GM23338 (cell line): ENCODE measurements at regions not wholly inside any gene's neighbourhood (a gene's known extent, or its start where the extent isn't known, plus 50 kb on each side); places are given as distances from the start of the nearest gene placed in this dataset.

Experiments
- ATAC-seq: fragments of 200-7000 bp; cut with Tn5 transposase; 3 replicates; pipeline ENCODE4 v1.9.1; 2020
- DNase-seq: peaks from one replicate; pipeline ENCODE4 v3.0.0-alpha.2; 2015; ENCODE audit warnings: low spot score
- H2AFZ ChIP-seq: fragments of 200-600 bp; sonication (generic); 2 replicates; pipeline ENCODE4 v1.8.0; 2016; ENCODE audit warnings: antibody characterized with exemption, mild to moderate bottlenecking, moderate library complexity
- H3F3A ChIP-seq: fragments of 200-600 bp; sonication (generic); replicated peaks from 2 replicates; pipeline ENCODE4 v1.8.0; 2017; ENCODE audit warnings: antibody characterized with exemption, mixed run types, low read depth
- H3K27ac ChIP-seq: fragments of 200-600 bp; sonication (generic); 2 replicates; pipeline ENCODE4 v1.6.1; 2016; ENCODE audit warnings: low read depth
- H3K27me3 ChIP-seq: fragments of 200-600 bp; sonication (generic); 2 replicates; pipeline ENCODE4 v1.8.0; 2016; ENCODE audit warnings: mild to moderate bottlenecking, mixed run types, moderate library complexity; ENCODE audit not compliant: insufficient read depth
- H3K36me3 ChIP-seq: fragments of 200-600 bp; sonication (generic); 2 replicates; pipeline ENCODE4 v1.8.0; 2016; ENCODE audit warnings: mild to moderate bottlenecking; ENCODE audit not compliant: insufficient read depth
- H3K4me1 ChIP-seq: fragments of 200-600 bp; sonication (generic); 2 replicates; pipeline ENCODE4 v1.8.0; 2016; ENCODE audit warnings: mild to moderate bottlenecking, moderate library complexity; ENCODE audit not compliant: insufficient read depth
- H3K4me2 ChIP-seq: fragments of 200-600 bp; sonication (generic); 2 replicates; pipeline ENCODE4 v1.7.1; 2017; ENCODE audit warnings: mixed run types
- H3K4me3 ChIP-seq: fragments of 200-600 bp; sonication (generic); 2 replicates; pipeline ENCODE4 v1.6.1; 2016; ENCODE audit warnings: mixed run types
- H3K79me2 ChIP-seq: fragments of 200-600 bp; sonication (generic); replicated peaks from 2 replicates; pipeline ENCODE4 v1.8.0; 2017; ENCODE audit warnings: mild to moderate bottlenecking; ENCODE audit not compliant: insufficient read depth
- H3K9me2 ChIP-seq: fragments of 200-600 bp; sonication (generic); 2 replicates; pipeline ENCODE4 v1.8.0; 2017; ENCODE audit not compliant: insufficient read depth
- H4K20me1 ChIP-seq: fragments of 200-600 bp; sonication (generic); replicated peaks from 2 replicates; pipeline ENCODE4 v1.8.0; 2017; ENCODE audit warnings: mild to moderate bottlenecking; ENCODE audit not compliant: insufficient read depth
- H3K27ac Mint-ChIP-seq: 2 replicates; pipeline ENCODE4 v1.8.0; 2020; ENCODE audit warnings: inconsistent platforms, mild to moderate bottlenecking, moderate library complexity, mixed read lengths
- H3K27me3 Mint-ChIP-seq: 3 replicates; pipeline ENCODE4 v1.8.0; 2022; ENCODE audit warnings: low read depth, mild to moderate bottlenecking, moderate library complexity, mixed read lengths, inconsistent platforms; ENCODE audit not compliant: insufficient read depth, poor library complexity
- H3K36me3 Mint-ChIP-seq: 3 replicates; pipeline ENCODE4 v1.8.0; 2021; ENCODE audit warnings: low read depth, mild to moderate bottlenecking, inconsistent platforms, moderate library complexity, mixed read lengths
- H3K4me1 Mint-ChIP-seq: 3 replicates; pipeline ENCODE4 v1.8.0; 2020; ENCODE audit warnings: mild to moderate bottlenecking, inconsistent platforms, mixed read lengths
- H3K4me3 Mint-ChIP-seq: 3 replicates; pipeline ENCODE4 v1.8.0; 2021; ENCODE audit warnings: moderate library complexity, mild to moderate bottlenecking, inconsistent platforms, mixed read lengths
- H3K9me3 Mint-ChIP-seq: 3 replicates; pipeline ENCODE4 v1.8.0; 2020; ENCODE audit warnings: moderate library complexity, mild to moderate bottlenecking, inconsistent platforms, mixed read lengths
- CREB1 ChIP-seq: fragments of 250-450 bp; sonication (Bioruptor Pico); IDR thresholded peaks from 2 replicates; pipeline ENCODE4 v1.5.0; 2020; ENCODE audit warnings: low read depth, mild to moderate bottlenecking, moderate library complexity
- CTCF ChIP-seq, 2 experiments: fragments of 200-600 bp in 1 of 2; sonication (generic) in 1 of 2; conservative IDR thresholded peaks; 2 replicates each; pipeline versions ENCODE4 v1.5.1 to v1.6.1; 2016 to 2017; ENCODE audit warnings: antibody characterized with exemption in 2 of 2, low read depth in 2 of 2, mild to moderate bottlenecking in 2 of 2, moderate library complexity in 1 of 2
- EZH2 ChIP-seq: fragments of 200-600 bp; sonication (generic); IDR thresholded peaks from one replicate; pipeline ENCODE4 v1.8.0; 2017; ENCODE audit warnings: antibody characterized with exemption, mild to moderate bottlenecking, low read depth; ENCODE audit not compliant: unreplicated experiment
- EZH2phosphoT487 ChIP-seq: fragments of 200-600 bp; sonication (generic); IDR thresholded peaks from one replicate; pipeline ENCODE4 v1.8.1; 2018; ENCODE audit warnings: antibody characterized with exemption; ENCODE audit not compliant: unreplicated experiment
- JUNB ChIP-seq: IDR thresholded peaks from one replicate; pipeline ENCODE4 v1.6.1; 2016; ENCODE audit warnings: antibody characterized with exemption; ENCODE audit not compliant: unreplicated experiment
- NANOG ChIP-seq: IDR thresholded peaks from 2 replicates; pipeline ENCODE4 v1.6.1; 2016; ENCODE audit warnings: antibody characterized with exemption, borderline replicate concordance
- POLR2AphosphoS5 ChIP-seq: IDR thresholded peaks from 2 replicates; pipeline ENCODE4 v1.6.1; 2016; ENCODE audit warnings: antibody characterized with exemption, low read depth
- STAT1 ChIP-seq: IDR thresholded peaks from one replicate; pipeline ENCODE4 v1.6.1; 2016; ENCODE audit warnings: antibody characterized with exemption; ENCODE audit not compliant: unreplicated experiment
- ZNF114 ChIP-seq: fragments of 250-450 bp; sonication (Bioruptor Pico); IDR thresholded peaks from 2 replicates; pipeline ENCODE4 v1.5.0; 2020; ENCODE audit warnings: mild to moderate bottlenecking, moderate library complexity
- ZNF331 ChIP-seq: fragments of 250-450 bp; sonication (Bioruptor Pico); IDR thresholded peaks from 2 replicates; pipeline ENCODE4 v1.5.0; 2020; ENCODE audit warnings: low read depth, mild to moderate bottlenecking, moderate library complexity
- ZNF462 ChIP-seq: fragments of 250-450 bp; sonication (Bioruptor Pico); IDR thresholded peaks from 2 replicates; pipeline ENCODE4 v1.5.0; 2020; ENCODE audit warnings: mild to moderate bottlenecking, moderate library complexity
- TF ChIP-seq, protein P1 (sequence below): IDR thresholded peaks from one replicate; pipeline ENCODE4 v1.6.1; 2018; ENCODE audit warnings: antibody characterized with exemption; ENCODE audit not compliant: unreplicated experiment
- TF ChIP-seq, protein P2 (sequence below): IDR thresholded peaks from 2 replicates; pipeline ENCODE4 v1.6.1; 2016; ENCODE audit warnings: antibody characterized with exemption

- Histone ChIP-seq H3K36me3 (no peaks in the 10 kb centered on the region), H3K79me2 (no peaks in the 10 kb centered on the region), H3K9me2 (no peaks in the 10 kb centered on the region), H3F3A (no peaks in the 10 kb centered on the region), H3K4me1 (no peaks in the 10 kb centered on the region), H3K4me2 (no peak overlapping the region), H3K27me3 (no peaks in the 10 kb centered on the region), H3K27ac (no peak overlapping the region), H3K4me3 (no peak overlapping the region), H2AFZ (no peak overlapping the region), H4K20me1 (no peaks in the 10 kb centered on the region)
- H3K36me3 Mint-ChIP-seq = no peaks in the 10 kb centered on the region
- no peaks in the 10 kb centered on the region for H3K27me3 Mint-ChIP-seq
- DNase-seq (no peak), ATAC-seq (no peak)
- peaks cover 9% of the 10 kb centered on the region; the same call in 2 of the 3 replicates for H3K4me1 Mint-ChIP-seq
- H3K9me3 Mint-ChIP-seq = no peaks in the 10 kb centered on the region
- no peak for TF ChIP-seq NANOG
- no peak for TF ChIP-seq ZNF462 (CRISPR knock-in tag)
- TF ChIP-seq ZNF114 (CRISPR knock-in tag) = no peak
- no peak for TF ChIP-seq CREB1 (CRISPR knock-in tag)
- TF ChIP-seq CTCF (conservative IDR thresholded peaks at IDR 0.05; ENCODE audit: low read depth in 2 of 2) = no peak
- TF ChIP-seq STAT1 = no peak
- no peak for TF ChIP-seq EZH2
- TF ChIP-seq EZH2phosphoT487 = no peak
- TF ChIP-seq, protein P1, sequence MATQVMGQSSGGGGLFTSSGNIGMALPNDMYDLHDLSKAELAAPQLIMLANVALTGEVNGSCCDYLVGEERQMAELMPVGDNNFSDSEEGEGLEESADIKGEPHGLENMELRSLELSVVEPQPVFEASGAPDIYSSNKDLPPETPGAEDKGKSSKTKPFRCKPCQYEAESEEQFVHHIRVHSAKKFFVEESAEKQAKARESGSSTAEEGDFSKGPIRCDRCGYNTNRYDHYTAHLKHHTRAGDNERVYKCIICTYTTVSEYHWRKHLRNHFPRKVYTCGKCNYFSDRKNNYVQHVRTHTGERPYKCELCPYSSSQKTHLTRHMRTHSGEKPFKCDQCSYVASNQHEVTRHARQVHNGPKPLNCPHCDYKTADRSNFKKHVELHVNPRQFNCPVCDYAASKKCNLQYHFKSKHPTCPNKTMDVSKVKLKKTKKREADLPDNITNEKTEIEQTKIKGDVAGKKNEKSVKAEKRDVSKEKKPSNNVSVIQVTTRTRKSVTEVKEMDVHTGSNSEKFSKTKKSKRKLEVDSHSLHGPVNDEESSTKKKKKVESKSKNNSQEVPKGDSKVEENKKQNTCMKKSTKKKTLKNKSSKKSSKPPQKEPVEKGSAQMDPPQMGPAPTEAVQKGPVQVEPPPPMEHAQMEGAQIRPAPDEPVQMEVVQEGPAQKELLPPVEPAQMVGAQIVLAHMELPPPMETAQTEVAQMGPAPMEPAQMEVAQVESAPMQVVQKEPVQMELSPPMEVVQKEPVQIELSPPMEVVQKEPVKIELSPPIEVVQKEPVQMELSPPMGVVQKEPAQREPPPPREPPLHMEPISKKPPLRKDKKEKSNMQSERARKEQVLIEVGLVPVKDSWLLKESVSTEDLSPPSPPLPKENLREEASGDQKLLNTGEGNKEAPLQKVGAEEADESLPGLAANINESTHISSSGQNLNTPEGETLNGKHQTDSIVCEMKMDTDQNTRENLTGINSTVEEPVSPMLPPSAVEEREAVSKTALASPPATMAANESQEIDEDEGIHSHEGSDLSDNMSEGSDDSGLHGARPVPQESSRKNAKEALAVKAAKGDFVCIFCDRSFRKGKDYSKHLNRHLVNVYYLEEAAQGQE = no peak
- no peak for TF ChIP-seq ZNF331 (CRISPR knock-in tag)
- TF ChIP-seq POLR2AphosphoS5 = no peak
- TF ChIP-seq, protein P2, sequence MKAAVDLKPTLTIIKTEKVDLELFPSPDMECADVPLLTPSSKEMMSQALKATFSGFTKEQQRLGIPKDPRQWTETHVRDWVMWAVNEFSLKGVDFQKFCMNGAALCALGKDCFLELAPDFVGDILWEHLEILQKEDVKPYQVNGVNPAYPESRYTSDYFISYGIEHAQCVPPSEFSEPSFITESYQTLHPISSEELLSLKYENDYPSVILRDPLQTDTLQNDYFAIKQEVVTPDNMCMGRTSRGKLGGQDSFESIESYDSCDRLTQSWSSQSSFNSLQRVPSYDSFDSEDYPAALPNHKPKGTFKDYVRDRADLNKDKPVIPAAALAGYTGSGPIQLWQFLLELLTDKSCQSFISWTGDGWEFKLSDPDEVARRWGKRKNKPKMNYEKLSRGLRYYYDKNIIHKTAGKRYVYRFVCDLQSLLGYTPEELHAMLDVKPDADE = no peak
- no peak for TF ChIP-seq JUNB
- H3K27ac Mint-ChIP-seq = no peak overlapping the region
- no peak overlapping the region for H3K4me3 Mint-ChIP-seq
Observed at GRCh38 chr2:21544392-21544791, 420.6 kb downstream of the TDRD15 start.
